A549 (cell line): ENCODE measurements at regions not wholly inside any gene's neighbourhood (a gene's known extent, or its start where the extent isn't known, plus 50 kb on each side); places are given as distances from the start of the nearest gene placed in this dataset.

ENCODE experiments used
- ATAC-seq, 2 experiments: fragments of 200-7000 bp in 1 of 2; fragments of >200 bp in 1 of 2; cut with Nextera tagmentation in 1 of 2; cut with Tn5 transposase in 1 of 2; 3 replicates each; pipeline versions ENCODE4 v1.8.0 to v1.9.1; 2018 to 2020; ENCODE audit warnings: mild to moderate bottlenecking in 1 of 2, moderate library complexity in 1 of 2
- CTCF ChIA-PET: fragments of 300-600 bp; sonication (Branson Sonifier 250); formaldehyde crosslinking; extraction: SDS; loops from one replicate; lab custom pipeline; 2021; ENCODE audit warnings: antibody characterized with exemption, inconsistent platforms; lab: Yijun Ruan, JAX
- POLR2A ChIA-PET: fragments of 350-600 bp; formaldehyde crosslinking; extraction: SDS; loops from one replicate; lab custom pipeline; 2021; ENCODE audit warnings: antibody characterized with exemption, inconsistent platforms; lab: Yijun Ruan, JAX
- DNase-seq, 2 experiments: peaks; one replicate each; pipeline versions ENCODE4 v3.0.0 to v3.0.0-alpha.2; 2011 to 2016; ENCODE audit warnings: low read depth in 1 of 2, low spot score in 1 of 2
- FAIRE-seq: peaks from 2 replicates; lab custom pipeline; 2011; peaks lifted over from hg19 to GRCh38; lab: Jason Lieb, UNC
- H3K27ac ChIP-seq, 2 experiments: fragments of >200 bp; sonication (Bioruptor Twin); formaldehyde crosslinking; 3 replicates each; pipeline ENCODE4 v1.5.1; 2016 to 2017
- H3K4me1 ChIP-seq: fragments of >200 bp; sonication (Bioruptor Twin); formaldehyde crosslinking; 3 replicates; pipeline ENCODE4 v1.6.1; 2016
- H3K4me2 ChIP-seq: fragments of >200 bp; sonication (Bioruptor Twin); formaldehyde crosslinking; 3 replicates; pipeline ENCODE4 v1.6.1; 2016
- H3K4me3 ChIP-seq: fragments of >200 bp; sonication (Bioruptor Twin); formaldehyde crosslinking; 3 replicates; pipeline ENCODE4 v1.5.1; 2016
- H3K9me3 ChIP-seq: fragments of >200 bp; sonication (Bioruptor Twin); formaldehyde crosslinking; 3 replicates; pipeline ENCODE4 v1.6.1; 2016
- BCL3 ChIP-seq: fragments of >200 bp; sonication (Bioruptor Twin); formaldehyde crosslinking; IDR thresholded peaks from 3 replicates; pipeline ENCODE4 v1.6.1; 2016
- CBX2 ChIP-seq: fragments of 200-600 bp; sonication (generic); IDR thresholded peaks from 2 replicates; pipeline ENCODE4 v1.6.1; 2016; ENCODE audit warnings: low read depth, mild to moderate bottlenecking, borderline replicate concordance
- CBX8 ChIP-seq: fragments of 200-600 bp; sonication (generic); IDR thresholded peaks from 2 replicates; pipeline ENCODE4 v1.6.1; 2016
- CHD2 ChIP-seq: fragments of 150-350 bp; IDR thresholded peaks from 2 replicates; pipeline ENCODE4 v1.6.1; 2014; ENCODE audit warnings: low read length; ENCODE audit not compliant: partially characterized antibody
- EHF ChIP-seq: fragments of 250-450 bp; sonication (Bioruptor Pico); IDR thresholded peaks from 2 replicates; pipeline ENCODE4 v1.5.0; 2020; ENCODE audit warnings: mild to moderate bottlenecking
- EHMT2 ChIP-seq: fragments of 200-600 bp; sonication (generic); IDR thresholded peaks from 2 replicates; pipeline ENCODE4 v1.6.1; 2016; ENCODE audit warnings: antibody characterized with exemption, low read depth, mild to moderate bottlenecking, moderate library complexity
- EP300 ChIP-seq, 2 experiments: fragments of >200 bp; sonication (Bioruptor Twin); formaldehyde crosslinking; IDR thresholded peaks; 2 replicates in 1 of 2; 3 replicates in 1 of 2; pipeline ENCODE4 v1.6.1; 2016 to 2017
- ESRRA ChIP-seq: fragments of 150-350 bp; IDR thresholded peaks from 2 replicates; pipeline ENCODE4 v1.6.1; 2014; ENCODE audit warnings: mild to moderate bottlenecking, low read length, borderline replicate concordance
- FOSL2 ChIP-seq, 2 experiments: fragments of 450-650 bp in 1 of 2; fragments of >200 bp in 1 of 2; sonication (Bioruptor Twin) in 1 of 2; formaldehyde crosslinking; IDR thresholded peaks; 2 replicates each; pipeline versions ENCODE4 v1.5.0 to v1.6.1; 2016 to 2020; ENCODE audit warnings: mild to moderate bottlenecking in 1 of 2, moderate library complexity in 1 of 2
- HES2 ChIP-seq: fragments of >200 bp; sonication (Bioruptor Twin); formaldehyde crosslinking; IDR thresholded peaks from 2 replicates; pipeline ENCODE4 v1.6.1; 2016
- HEYL ChIP-seq: fragments of 250-450 bp; sonication (Bioruptor Pico); IDR thresholded peaks from 2 replicates; pipeline ENCODE4 v1.8.0; 2021; ENCODE audit warnings: mild to moderate bottlenecking, moderate library complexity
- HOXA7 ChIP-seq: fragments of 250-450 bp; sonication (Bioruptor Pico); IDR thresholded peaks from 2 replicates; pipeline ENCODE4 v1.5.0; 2020; ENCODE audit warnings: mild to moderate bottlenecking, moderate library complexity
- HOXB5 ChIP-seq: fragments of 250-450 bp; sonication (Bioruptor Pico); IDR thresholded peaks from 2 replicates; pipeline ENCODE4 v1.5.0; 2020; ENCODE audit warnings: mild to moderate bottlenecking, moderate library complexity
- JUN ChIP-seq, 2 experiments: fragments of >200 bp; sonication (Bioruptor Twin); formaldehyde crosslinking; IDR thresholded peaks; 2 replicates in 1 of 2; 3 replicates in 1 of 2; pipeline ENCODE4 v1.6.1; 2016 to 2017
- KDM5A ChIP-seq: fragments of 200-600 bp; sonication (generic); IDR thresholded peaks from 2 replicates; pipeline ENCODE4 v1.6.1; 2016; ENCODE audit warnings: antibody characterized with exemption, mild to moderate bottlenecking
- MAFK ChIP-seq: fragments of 450-650 bp; IDR thresholded peaks from 2 replicates; pipeline ENCODE4 v1.6.1; 2014; ENCODE audit not compliant: partially characterized antibody
- MYC ChIP-seq: IDR thresholded peaks from 2 replicates; pipeline ENCODE4 v1.6.1; 2012; ENCODE audit warnings: mild to moderate bottlenecking, inconsistent platforms, low read length, improper control_type of control experiment, borderline replicate concordance
- NPAS2 ChIP-seq: fragments of 250-450 bp; sonication (Bioruptor Pico); IDR thresholded peaks from 2 replicates; pipeline ENCODE4 v1.8.0; 2022; ENCODE audit warnings: mild to moderate bottlenecking, moderate library complexity, borderline replicate concordance
- PBX3 ChIP-seq: IDR thresholded peaks from 2 replicates; pipeline ENCODE4 v1.6.1; 2012
- PHF8 ChIP-seq: fragments of 200-600 bp; sonication (generic); IDR thresholded peaks from 2 replicates; pipeline ENCODE4 v1.6.1; 2016; ENCODE audit warnings: low read depth, mild to moderate bottlenecking, antibody characterized with exemption, moderate library complexity, borderline replicate concordance
- POLR2A ChIP-seq: IDR thresholded peaks from 2 replicates; pipeline ENCODE4 v1.6.1; 2012; ENCODE audit warnings: mild to moderate bottlenecking, low read length
- POLR2AphosphoS2 ChIP-seq: conservative IDR thresholded peaks from 2 replicates; pipeline ENCODE4 v1.6.1; 2012; ENCODE audit warnings: low read length, improper control_type of control experiment, inconsistent platforms
- RAD21 ChIP-seq, 2 experiments: fragments of >200 bp in 1 of 2; sonication (Bioruptor Twin) in 1 of 2; formaldehyde crosslinking in 1 of 2; IDR thresholded peaks in 1 of 2; conservative IDR thresholded peaks in 1 of 2; 2 replicates in 1 of 2; 3 replicates in 1 of 2; pipeline ENCODE4 v1.6.1; 2012 to 2018; ENCODE audit warnings: inconsistent platforms in 1 of 2
- RARB ChIP-seq: fragments of 250-450 bp; sonication (Bioruptor Pico); IDR thresholded peaks from 2 replicates; pipeline ENCODE4 v1.8.0; 2021; ENCODE audit warnings: mild to moderate bottlenecking, moderate library complexity
- SREBF2 ChIP-seq: fragments of 450-650 bp; IDR thresholded peaks from 2 replicates; pipeline ENCODE4 v1.6.1; 2014; ENCODE audit warnings: mild to moderate bottlenecking, moderate library complexity
- TFCP2L1 ChIP-seq: fragments of 250-450 bp; sonication (Bioruptor Pico); IDR thresholded peaks from 2 replicates; pipeline ENCODE4 v1.5.0; 2021; ENCODE audit warnings: mild to moderate bottlenecking
- ZNF302 ChIP-seq: fragments of 250-450 bp; sonication (Bioruptor Pico); IDR thresholded peaks from 2 replicates; pipeline ENCODE4 v1.9.0; 2021; ENCODE audit warnings: inconsistent platforms, mild to moderate bottlenecking, moderate library complexity
- ZSCAN20 ChIP-seq: fragments of 250-450 bp; sonication (Bioruptor Pico); IDR thresholded peaks from 2 replicates; pipeline ENCODE4 v1.8.0; 2022; ENCODE audit warnings: mild to moderate bottlenecking, moderate library complexity
- WGBS: methylation state at CpG from one replicate; pipeline ENCODE4 v1.1.6; 2017; ENCODE audit errors: missing lambda C conversion rate; 5-methylcytosine and 5-hydroxymethylcytosine counted together

GRCh38 chr7:93016681-93017381 is 100.9 kb downstream of the SAMD9 start:
- H3K4me3 ChIP-seq: no peak overlapping the region
- TF ChIP-seq HOXB5 (CRISPR knock-in tag) (no peak), NPAS2 (CRISPR knock-in tag) (no peak), KDM5A (no peak), POLR2A (no peak), EP300 (IDR thresholded peaks at IDR 0.05) (no peak), ZNF302 (CRISPR knock-in tag) (no peak), MYC (no peak), HEYL (CRISPR knock-in tag) (no peak), CBX8 (no peak), EHF (no peak), POLR2AphosphoS2 (no peak), PHF8 (no peak), CHD2 (no peak)
- TF ChIP-seq, all 56 proteins: peak for 0
- FAIRE-seq: no peak
- POLR2A ChIA-PET: no interaction called here
- WGBS: 46% methylated on average over 8 of the region's 8 CpGs
- DNase-seq: no peak
- Histone ChIP-seq H3K9me3 (no peaks in the 10 kb centered on the region), H3K4me2 (no peak overlapping the region), H3K4me1 (no peaks in the 10 kb centered on the region), H3K27ac (no peak overlapping the region)
- CTCF ChIA-PET: interaction anchor here (1.0 kb wide), 1 partner anchor 10 kb away, joined by 3 read pairs; no protein-coding TSS in a partner anchor
- no peak for ATAC-seq

GRCh38 chr7:93015779-93016481 is 101.8 kb downstream of the SAMD9 start:
- ATAC-seq (no peak), DNase-seq (no peak), FAIRE-seq (no peak)
- Histone ChIP-seq H3K4me1 (no peaks in the 10 kb centered on the region), H3K27ac (no peak overlapping the region), H3K4me2 (no peak overlapping the region), H3K9me3 (no peaks in the 10 kb centered on the region), H3K4me3 (no peak overlapping the region)
- ChIA-PET CTCF (interaction anchor here (0.6 kb wide), 1 partner anchor 591 kb away, joined by 3 read pairs; no protein-coding TSS in a partner anchor), POLR2A (no interaction called here)
- TF ChIP-seq CBX8: no peak
- TF ChIP-seq PBX3: no peak
- no peak for TF ChIP-seq KDM5A
- no peak for TF ChIP-seq MAFK
- no peak for TF ChIP-seq ESRRA
- no peak for TF ChIP-seq FOSL2 (IDR thresholded peaks at IDR 0.05)
- no peak for TF ChIP-seq FOSL2 (CRISPR knock-in tag; IDR thresholded peaks at IDR 0.05)
- TF ChIP-seq JUN (IDR thresholded peaks at IDR 0.05): no peak
- TF ChIP-seq HOXA7: no peak
- WGBS: 66% methylated on average over 5 of the region's 5 CpGs

- H3K9me3 ChIP-seq: no peaks in the 10 kb centered on the region
- ChIA-PET POLR2A (no interaction called here), CTCF (interaction anchor here (0.6 kb wide), 1 partner anchor 590 kb away, joined by 3 read pairs; no protein-coding TSS in a partner anchor)
- no peak for DNase-seq
- 65% methylated on average over 3 of the region's 3 CpGs for WGBS
- no peak overlapping the region for H3K27ac ChIP-seq
- H3K4me2 ChIP-seq: no peak overlapping the region
- FAIRE-seq: no peak
- no peak overlapping the region for H3K4me3 ChIP-seq
- H3K4me1 ChIP-seq: no peaks in the 10 kb centered on the region
- no peak for TF ChIP-seq RARB (CRISPR knock-in tag)
- no peak for TF ChIP-seq CBX2
- no peak for TF ChIP-seq ZSCAN20 (CRISPR knock-in tag)
- TF ChIP-seq TFCP2L1: no peak
- no peak for TF ChIP-seq EHMT2
- no peak for TF ChIP-seq SREBF2
- TF ChIP-seq CHD2: no peak
- no peak for TF ChIP-seq BCL3
- no peak for TF ChIP-seq RAD21 (conservative IDR thresholded peaks at IDR 0.05 in 1 of 2, IDR thresholded peaks at IDR 0.05 in 1 of 2)
- no peak for TF ChIP-seq ZNF302 (CRISPR knock-in tag)
- TF ChIP-seq HES2: no peak
- ATAC-seq: no peak
Observed at GRCh38 chr7:93015101-93015778, 102.5 kb downstream of the SAMD9 start.
